Osteocyte (in vitro differentiated cells): ENCODE measurements at regions not wholly inside any gene's neighbourhood (a gene's known extent, or its start where the extent isn't known, plus 50 kb on each side); places are given as distances from the start of the nearest gene placed in this dataset.

Experiments
- DNase-seq: peaks from one replicate; pipeline ENCODE4 v3.0.0; 2021; ENCODE audit warnings: mixed read lengths; ENCODE audit not compliant: unreplicated experiment; ENCODE audit errors: extremely low spot score
- H3K27ac Mint-ChIP-seq: one replicate; pipeline ENCODE4 v1.8.0; 2021; ENCODE audit warnings: mild to moderate bottlenecking, mixed read lengths; ENCODE audit not compliant: unreplicated experiment
- H3K27me3 Mint-ChIP-seq: one replicate; pipeline ENCODE4 v1.8.0; 2021; ENCODE audit warnings: mixed read lengths; ENCODE audit not compliant: unreplicated experiment
- H3K36me3 Mint-ChIP-seq: one replicate; pipeline ENCODE4 v1.8.0; 2021; ENCODE audit warnings: mixed read lengths; ENCODE audit not compliant: unreplicated experiment
- H3K4me1 Mint-ChIP-seq: one replicate; pipeline ENCODE4 v1.8.0; 2021; ENCODE audit warnings: mixed read lengths; ENCODE audit not compliant: unreplicated experiment
- H3K4me3 Mint-ChIP-seq: one replicate; pipeline ENCODE4 v1.8.0; 2021; ENCODE audit warnings: mild to moderate bottlenecking, moderate library complexity, mixed read lengths; ENCODE audit not compliant: unreplicated experiment
- H3K9me3 Mint-ChIP-seq: one replicate; pipeline ENCODE4 v1.8.0; 2021; ENCODE audit warnings: mixed read lengths; ENCODE audit not compliant: unreplicated experiment
- CTCF ChIP-seq: fragments of 200-600 bp; sonication (generic); IDR thresholded peaks from 2 replicates; pipeline ENCODE4 v1.5.0; 2021; ENCODE audit warnings: antibody characterized with exemption, mild to moderate bottlenecking, moderate library complexity

- Mint-ChIP-seq H3K27me3 (peaks cover 19% of the 10 kb centered on the region), H3K36me3 (no peaks in the 10 kb centered on the region), H3K27ac (no peak overlapping the region), H3K4me3 (no peak overlapping the region), H3K9me3 (no peaks in the 10 kb centered on the region), H3K4me1 (peaks cover 14% of the 10 kb centered on the region)
- TF ChIP-seq CTCF: no peak
- DNase-seq: no peak
Measured at GRCh38 chr13:44171156-44171555, 202.5 kb upstream of the SERP2 start.

GRCh38 chr13:44171861-44172260 lies 201.8 kb upstream of the SERP2 start:
- Mint-ChIP-seq H3K9me3 (no peaks in the 10 kb centered on the region), H3K4me1 (peaks cover 14% of the 10 kb centered on the region), H3K27me3 (peaks cover 18% of the 10 kb centered on the region), H3K4me3 (no peak overlapping the region), H3K36me3 (no peaks in the 10 kb centered on the region), H3K27ac (no peak overlapping the region)
- no peak for DNase-seq
- no peak for TF ChIP-seq CTCF

- Mint-ChIP-seq H3K27me3 (peaks cover 15% of the 10 kb centered on the region), H3K36me3 (no peaks in the 10 kb centered on the region), H3K27ac (no peak overlapping the region), H3K4me1 (peaks cover 14% of the 10 kb centered on the region), H3K9me3 (no peaks in the 10 kb centered on the region), H3K4me3 (no peak overlapping the region)
- TF ChIP-seq CTCF: no peak
- DNase-seq: no peak
Measured at GRCh38 chr13:44172281-44172810, 201.3 kb upstream of the SERP2 start.

- H3K9me3 Mint-ChIP-seq: no peaks in the 10 kb centered on the region
- H3K27me3 Mint-ChIP-seq: peaks cover 3% of the 10 kb centered on the region
- H3K4me3 Mint-ChIP-seq: no peak overlapping the region
- no peaks in the 10 kb centered on the region for H3K36me3 Mint-ChIP-seq
- no peak for TF ChIP-seq CTCF
- peaks cover 12% of the 10 kb centered on the region for H3K4me1 Mint-ChIP-seq
- no peak for DNase-seq
- peak overlapping the region; percentile 9 for H3K27ac Mint-ChIP-seq
Measured at GRCh38 chr13:44174769-44175425, 198.7 kb upstream of the SERP2 start.

- Mint-ChIP-seq H3K9me3 (no peaks in the 10 kb centered on the region), H3K36me3 (no peaks in the 10 kb centered on the region), H3K27me3 (no peaks in the 10 kb centered on the region), H3K27ac (no peak overlapping the region), H3K4me1 (peaks cover 12% of the 10 kb centered on the region), H3K4me3 (no peak overlapping the region)
- no peak for DNase-seq
- TF ChIP-seq CTCF: no peak
Measured at GRCh38 chr13:44176173-44176572, 197.5 kb upstream of the SERP2 start.
